ENCODE measurements at regions not wholly inside any gene's neighbourhood (a gene's known extent, or its start where the extent isn't known, plus 50 kb on each side); places are given as distances from the start of the nearest gene placed in this dataset.
A peak's percentile ranks its signal among the peaks of the same experiment; 100 is the strongest.

GRCh38 chr11:70490208-70490607 is 91.9 kb downstream of the CTTN start:
- ATAC-seq (ENCODE audit: low read depth), result no peak
- Histone ChIP-seq H3K27ac (ENCODE audit: poor library complexity, severe bottlenecking) (no peak overlapping the region), H3K9me3 (ENCODE audit: severe bottlenecking) (no peaks in the 10 kb centered on the region), H3K4me3 (ENCODE audit: severe bottlenecking) (no peak overlapping the region), H3K4me1 (ENCODE audit: insufficient read depth, poor library complexity, severe bottlenecking) (no peaks in the 10 kb centered on the region), H3K36me3 (ENCODE audit: low read depth) (no peaks in the 10 kb centered on the region), H3K27me3 (ENCODE audit: insufficient read depth, poor library complexity, severe bottlenecking) (no peaks in the 10 kb centered on the region)
- TF ChIP-seq, protein P1, sequence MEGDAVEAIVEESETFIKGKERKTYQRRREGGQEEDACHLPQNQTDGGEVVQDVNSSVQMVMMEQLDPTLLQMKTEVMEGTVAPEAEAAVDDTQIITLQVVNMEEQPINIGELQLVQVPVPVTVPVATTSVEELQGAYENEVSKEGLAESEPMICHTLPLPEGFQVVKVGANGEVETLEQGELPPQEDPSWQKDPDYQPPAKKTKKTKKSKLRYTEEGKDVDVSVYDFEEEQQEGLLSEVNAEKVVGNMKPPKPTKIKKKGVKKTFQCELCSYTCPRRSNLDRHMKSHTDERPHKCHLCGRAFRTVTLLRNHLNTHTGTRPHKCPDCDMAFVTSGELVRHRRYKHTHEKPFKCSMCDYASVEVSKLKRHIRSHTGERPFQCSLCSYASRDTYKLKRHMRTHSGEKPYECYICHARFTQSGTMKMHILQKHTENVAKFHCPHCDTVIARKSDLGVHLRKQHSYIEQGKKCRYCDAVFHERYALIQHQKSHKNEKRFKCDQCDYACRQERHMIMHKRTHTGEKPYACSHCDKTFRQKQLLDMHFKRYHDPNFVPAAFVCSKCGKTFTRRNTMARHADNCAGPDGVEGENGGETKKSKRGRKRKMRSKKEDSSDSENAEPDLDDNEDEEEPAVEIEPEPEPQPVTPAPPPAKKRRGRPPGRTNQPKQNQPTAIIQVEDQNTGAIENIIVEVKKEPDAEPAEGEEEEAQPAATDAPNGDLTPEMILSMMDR (IDR thresholded peaks at IDR 0.05; ENCODE audit: poor library complexity, severe bottlenecking), result no peak
- peak; percentile 23 for DNase-seq (ENCODE audit: low spot score)

DNA sequence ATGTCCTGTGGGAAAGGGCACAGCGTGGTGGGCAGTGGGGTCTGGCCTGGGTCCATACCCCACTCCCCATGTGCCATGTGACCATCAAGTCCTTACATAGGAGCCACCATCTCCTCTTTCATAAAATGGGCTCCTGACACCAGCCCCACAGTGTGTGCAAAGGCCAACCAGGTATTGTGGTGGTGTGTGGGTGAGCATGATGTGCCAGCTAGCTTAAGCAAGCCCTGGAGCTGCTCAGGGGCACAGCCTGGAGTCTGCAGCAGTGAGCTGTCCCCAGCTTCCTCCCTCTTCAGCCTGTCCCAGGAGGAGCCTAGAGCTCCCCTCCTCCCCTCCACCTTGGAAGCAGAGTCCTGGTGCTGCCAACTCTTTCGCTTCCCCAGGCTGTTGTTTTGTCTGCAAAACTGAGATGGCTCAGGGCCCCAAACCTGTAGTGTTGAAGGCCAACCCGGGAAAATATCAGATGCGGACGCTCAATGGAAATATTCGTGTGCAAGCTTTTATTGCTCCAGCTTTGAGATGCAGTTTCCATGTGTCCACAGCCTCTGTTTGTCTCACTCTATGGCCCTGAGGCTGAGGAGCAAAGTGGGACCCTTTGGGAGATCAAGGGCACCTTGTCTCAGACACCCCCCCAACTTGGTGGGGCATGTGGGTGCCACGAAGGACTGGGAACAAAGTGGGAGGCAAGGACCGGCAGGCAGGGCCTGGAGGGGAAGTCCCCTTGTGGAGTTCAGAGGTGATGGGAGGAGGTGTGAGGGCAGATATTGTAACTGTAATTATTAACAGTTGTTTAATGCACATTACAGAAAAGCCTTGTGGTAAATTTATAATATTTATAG is 92.6 kb downstream of the CTTN start:
- H3K27me3 ChIP-seq (ENCODE audit: insufficient read depth, poor library complexity, severe bottlenecking), result no peaks in the 10 kb centered on the region

DNA sequence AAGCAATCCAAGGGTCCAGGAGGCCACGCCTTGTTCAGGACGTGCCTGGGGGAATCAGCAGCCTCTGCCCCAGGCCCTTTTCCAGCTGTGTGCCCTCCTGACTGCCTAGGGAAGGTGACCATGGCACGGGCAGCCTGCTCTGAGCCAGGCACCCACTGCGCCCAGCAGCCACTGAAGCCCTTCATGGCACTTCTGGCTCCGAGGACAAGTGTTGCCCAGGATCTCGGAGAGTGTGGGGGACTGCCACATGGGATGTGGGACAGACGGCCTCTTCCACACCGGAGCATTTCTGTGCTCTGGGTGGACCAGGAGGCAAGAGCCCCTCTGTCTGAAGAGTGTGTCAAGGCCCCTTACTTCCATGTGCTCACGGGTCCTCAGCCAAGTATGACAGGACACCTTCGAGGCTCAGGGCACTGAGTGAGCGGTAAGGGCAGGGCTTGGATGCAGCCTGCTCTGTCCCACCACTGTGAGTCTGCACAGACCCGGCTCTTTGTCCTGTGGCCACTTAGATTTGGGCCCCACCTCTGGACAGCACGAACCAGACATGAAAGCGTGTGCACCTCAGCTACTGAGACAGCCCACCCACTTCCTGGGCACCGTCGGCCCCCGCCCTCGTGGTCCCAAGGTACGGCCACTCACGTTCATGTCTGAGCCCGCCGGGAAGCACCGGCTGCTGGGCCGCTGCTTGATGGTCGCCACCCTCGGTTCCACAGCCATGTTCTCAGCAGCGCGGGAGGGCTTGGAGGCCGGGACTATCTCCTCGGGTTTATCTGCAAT is 93.6 kb downstream of the CTTN start:
- TF ChIP-seq, protein P1 (IDR thresholded peaks at IDR 0.05; ENCODE audit: poor library complexity, severe bottlenecking), result no peak
- Histone ChIP-seq H3K27me3 (ENCODE audit: insufficient read depth, poor library complexity, severe bottlenecking) (no peaks in the 10 kb centered on the region), H3K4me1 (ENCODE audit: insufficient read depth, poor library complexity, severe bottlenecking) (no peaks in the 10 kb centered on the region), H3K27ac (ENCODE audit: poor library complexity, severe bottlenecking) (no peak overlapping the region), H3K9me3 (ENCODE audit: severe bottlenecking) (no peaks in the 10 kb centered on the region), H3K36me3 (ENCODE audit: low read depth) (no peaks in the 10 kb centered on the region), H3K4me3 (ENCODE audit: severe bottlenecking) (no peak overlapping the region)
- DNase-seq (ENCODE audit: low spot score) (peak; percentile 42), ATAC-seq (ENCODE audit: low read depth) (no peak)

More for the DNA sequence above, 92.6 kb downstream of the CTTN start:
- Histone ChIP-seq H3K36me3 (ENCODE audit: low read depth) (no peaks in the 10 kb centered on the region), H3K4me3 (ENCODE audit: severe bottlenecking) (no peak overlapping the region), H3K9me3 (ENCODE audit: severe bottlenecking) (no peaks in the 10 kb centered on the region), H3K4me1 (ENCODE audit: insufficient read depth, poor library complexity, severe bottlenecking) (no peaks in the 10 kb centered on the region), H3K27ac (ENCODE audit: poor library complexity, severe bottlenecking) (no peak overlapping the region)
- ATAC-seq (ENCODE audit: low read depth) (no peak), DNase-seq (ENCODE audit: low spot score) (peak; percentile 11)
- TF ChIP-seq, protein P1 (IDR thresholded peaks at IDR 0.05; ENCODE audit: poor library complexity, severe bottlenecking), result no peak

GRCh38 chr11:70493089-70493474 is 94.8 kb downstream of the CTTN start:
- no peak overlapping the region for H3K4me3 ChIP-seq (ENCODE audit: severe bottlenecking)
- H3K27me3 ChIP-seq (ENCODE audit: insufficient read depth, poor library complexity, severe bottlenecking), result no peaks in the 10 kb centered on the region
- no peaks in the 10 kb centered on the region for H3K9me3 ChIP-seq (ENCODE audit: severe bottlenecking)
- H3K36me3 ChIP-seq (ENCODE audit: low read depth), result no peaks in the 10 kb centered on the region
- H3K27ac ChIP-seq (ENCODE audit: poor library complexity, severe bottlenecking), result no peak overlapping the region
- ATAC-seq (ENCODE audit: low read depth), result no peak
- no peak for DNase-seq (ENCODE audit: low spot score)
- H3K4me1 ChIP-seq (ENCODE audit: insufficient read depth, poor library complexity, severe bottlenecking), result no peaks in the 10 kb centered on the region
- TF ChIP-seq, protein P1 (IDR thresholded peaks at IDR 0.05; ENCODE audit: poor library complexity, severe bottlenecking), result no peak

Data from RWPE2 (cell line).